ENCODE measurements at regions not wholly inside any gene's neighbourhood (a gene's known extent, or its start where the extent isn't known, plus 50 kb on each side); places are given as distances from the start of the nearest gene placed in this dataset.
"Not testable (repeated sequence)": the region's sequence is repeated elsewhere in the genome, so short reads cannot be mapped to it uniquely, and the experiment has no call there.

DNA sequence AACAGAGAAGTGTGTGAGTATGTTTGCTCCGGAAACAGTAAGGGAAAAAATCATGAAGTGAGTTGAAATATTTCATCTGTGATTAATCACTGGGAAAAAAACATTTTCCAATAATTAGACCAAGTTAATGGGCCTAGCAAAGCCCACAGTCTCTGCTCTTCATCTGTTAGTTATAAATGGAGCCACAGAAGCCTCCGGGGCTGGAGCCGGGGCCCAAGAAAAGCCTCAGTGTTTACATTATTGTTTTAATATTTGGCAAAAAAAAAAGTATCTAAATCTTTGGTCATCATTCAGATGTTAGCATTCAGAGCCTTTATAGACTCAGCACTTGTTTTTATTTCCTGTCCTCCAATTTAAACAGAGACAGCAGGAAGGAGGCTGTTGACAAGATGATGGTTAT lies 115.0 kb downstream of the UBE2U start:
- DNase-seq, result no peak

DNA sequence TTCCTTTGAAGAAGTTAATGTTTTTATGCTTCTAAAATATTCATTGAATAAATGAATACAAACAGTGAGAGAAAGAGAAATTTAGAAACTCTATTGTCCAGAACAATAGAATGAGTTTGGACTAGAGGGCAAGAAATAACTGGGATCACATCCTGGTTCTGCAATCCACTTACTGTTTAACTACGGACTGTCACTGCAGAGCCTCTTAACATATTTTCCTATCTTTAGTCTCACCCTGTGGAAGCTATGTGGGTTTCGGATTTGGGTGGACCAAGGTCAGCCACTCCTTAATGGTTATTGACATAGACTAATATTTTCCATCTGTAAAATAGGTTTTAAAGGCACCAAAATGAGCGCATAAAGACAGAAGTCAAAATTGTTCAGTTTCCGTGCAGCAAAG lies 116.6 kb downstream of the UBE2U start:
- no peak for DNase-seq

DNA sequence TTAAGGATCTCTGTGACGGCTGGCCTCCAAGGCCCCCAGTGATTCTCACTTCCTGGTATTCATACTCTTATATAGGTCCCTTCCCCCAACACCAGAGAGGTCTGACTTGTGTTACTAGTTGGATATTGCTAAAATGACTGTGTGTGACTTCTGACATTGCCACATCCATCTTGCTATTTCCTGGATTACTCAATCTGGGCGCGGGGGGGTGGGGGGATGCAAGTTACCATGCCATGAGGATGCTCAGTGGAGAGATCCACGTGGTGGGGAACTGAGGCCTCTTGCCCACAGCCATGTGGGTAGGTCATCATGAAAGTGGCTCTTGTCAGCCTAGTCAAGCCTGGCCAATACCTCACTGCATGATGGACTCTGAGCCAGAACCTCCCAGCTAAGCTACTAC lies 117.0 kb downstream of the UBE2U start:
- DNase-seq, result no peak

DNA sequence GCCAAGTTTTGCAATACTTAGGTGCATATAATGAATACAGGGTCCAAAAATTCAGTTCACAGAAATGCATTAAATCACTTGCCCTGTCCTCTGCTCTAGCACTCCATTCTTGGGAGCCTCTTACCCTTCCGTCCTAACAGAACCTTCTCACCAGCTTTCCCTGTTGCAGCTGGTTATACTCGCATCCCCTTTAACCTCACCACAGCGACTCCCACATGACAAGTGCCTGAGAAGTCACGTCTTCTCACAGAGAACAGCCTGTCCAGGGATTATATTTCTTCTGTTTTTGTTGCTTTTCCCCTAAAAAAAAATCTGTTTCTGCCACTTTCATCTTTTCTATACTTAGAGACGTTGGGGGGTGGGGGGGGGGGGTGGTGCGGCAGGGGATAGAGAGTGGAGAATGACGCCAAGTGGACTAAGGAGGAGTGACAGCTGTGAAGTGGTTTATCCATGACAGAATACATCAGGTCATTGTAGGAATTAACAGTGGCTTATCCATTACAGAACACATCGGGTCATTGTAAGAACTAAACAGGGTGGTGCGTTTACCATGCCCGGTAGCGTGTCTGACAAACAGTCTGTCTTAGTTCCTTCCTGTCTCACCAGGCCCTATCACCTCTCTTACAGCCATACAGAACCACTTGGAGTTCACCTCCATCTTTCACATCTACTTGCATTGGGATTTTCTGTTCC lies 117.6 kb downstream of the UBE2U start:
- DNase-seq, result no peak

DNA sequence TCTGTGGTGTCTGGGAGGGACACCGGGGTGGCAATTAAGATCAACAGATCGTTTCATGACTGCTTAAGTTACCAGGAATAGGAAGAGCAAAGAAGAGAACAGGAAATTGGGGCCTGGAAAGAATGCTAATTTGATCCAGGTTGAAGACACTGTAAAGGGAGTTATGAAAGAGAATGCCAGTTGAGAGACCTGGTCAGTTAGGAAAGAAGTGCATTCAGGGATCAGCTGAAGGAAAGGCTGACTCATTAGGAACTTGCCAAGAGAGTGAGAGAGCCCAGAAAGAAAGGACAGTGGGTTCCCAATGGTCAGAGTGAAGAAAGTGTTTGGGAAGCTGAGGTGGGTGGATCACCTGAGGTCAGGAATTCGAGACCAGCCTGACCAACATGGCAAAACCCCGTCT lies 119.6 kb downstream of the UBE2U start:
- DNase-seq, result no peak

DNA sequence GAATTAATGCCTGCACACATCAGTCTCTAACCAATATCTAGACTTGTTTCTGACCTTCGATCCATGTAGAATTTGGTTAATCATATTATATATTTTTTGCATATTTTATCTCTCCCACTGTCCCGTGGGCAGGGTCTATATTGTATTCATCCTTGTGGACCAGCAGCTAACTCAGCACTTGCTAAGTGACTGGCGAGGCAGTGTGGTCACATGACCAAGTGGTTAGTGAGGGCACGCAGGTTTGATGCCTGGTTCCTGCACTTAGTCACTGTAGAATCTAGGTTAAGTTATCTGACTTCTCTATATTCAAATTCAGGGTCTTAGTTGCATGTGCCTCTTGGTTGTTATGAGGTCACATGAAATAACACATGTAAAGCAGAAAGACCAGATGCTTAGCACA lies 120.5 kb downstream of the UBE2U start:
- no peak for DNase-seq

DNA sequence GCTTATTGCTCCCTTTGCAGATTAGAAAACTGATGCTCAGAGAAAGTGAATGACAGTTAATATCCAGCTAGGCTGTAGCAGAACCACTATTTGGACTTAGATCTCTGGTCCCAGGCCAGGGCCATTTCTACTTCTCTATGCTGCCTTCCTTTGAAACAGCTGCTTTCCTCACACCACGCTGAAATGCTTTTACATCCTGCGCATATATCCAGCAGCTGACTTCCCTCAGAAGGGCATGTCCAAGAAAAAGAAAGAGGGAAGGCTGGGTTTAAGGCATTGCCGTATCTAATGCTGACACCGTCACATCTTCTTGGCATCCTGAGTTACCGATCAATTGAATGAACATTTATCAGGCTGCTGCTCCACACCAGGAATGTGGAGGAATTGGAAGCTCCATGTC lies 122.4 kb downstream of the UBE2U start:
- no peak for DNase-seq

DNA sequence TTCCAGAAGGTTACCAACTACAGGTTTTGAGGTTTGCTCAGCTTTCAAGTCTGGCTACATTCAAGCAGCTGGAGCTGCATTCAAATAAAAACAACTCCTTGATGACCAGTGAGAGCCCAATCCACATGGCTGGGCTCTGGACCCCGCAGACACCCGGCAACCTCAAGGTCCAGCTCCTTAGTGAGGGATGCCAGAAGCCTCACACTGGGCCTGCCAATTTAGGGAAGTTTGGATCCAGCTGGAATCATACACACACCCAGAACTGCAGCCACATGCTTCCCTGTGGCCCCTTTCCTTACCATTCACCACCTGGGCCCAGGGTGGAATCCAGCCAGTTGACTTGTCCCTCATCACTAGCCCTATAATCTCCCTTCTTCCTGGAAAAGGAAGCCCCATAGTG lies 123.7 kb downstream of the UBE2U start:
- no peak for DNase-seq

DNA sequence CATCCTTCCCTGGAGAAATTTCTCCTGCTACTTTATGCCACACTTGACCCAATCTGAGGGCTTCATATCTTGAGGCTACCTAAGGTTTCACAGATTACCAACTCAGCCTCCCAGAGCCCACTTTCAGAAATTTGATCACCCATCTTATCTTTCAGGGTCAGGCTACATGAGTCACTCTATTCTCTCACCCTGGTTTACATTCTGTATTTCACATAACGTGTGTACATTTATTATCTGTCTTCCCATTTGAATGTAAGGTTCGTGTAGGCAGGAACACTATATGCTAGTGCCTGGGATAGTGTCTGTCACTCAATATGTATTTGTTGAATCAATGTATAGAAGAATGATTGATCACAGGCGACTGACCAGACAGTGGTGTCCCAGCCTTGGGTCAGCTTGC lies 124.8 kb downstream of the UBE2U start:
- DNase-seq, result no peak

DNA sequence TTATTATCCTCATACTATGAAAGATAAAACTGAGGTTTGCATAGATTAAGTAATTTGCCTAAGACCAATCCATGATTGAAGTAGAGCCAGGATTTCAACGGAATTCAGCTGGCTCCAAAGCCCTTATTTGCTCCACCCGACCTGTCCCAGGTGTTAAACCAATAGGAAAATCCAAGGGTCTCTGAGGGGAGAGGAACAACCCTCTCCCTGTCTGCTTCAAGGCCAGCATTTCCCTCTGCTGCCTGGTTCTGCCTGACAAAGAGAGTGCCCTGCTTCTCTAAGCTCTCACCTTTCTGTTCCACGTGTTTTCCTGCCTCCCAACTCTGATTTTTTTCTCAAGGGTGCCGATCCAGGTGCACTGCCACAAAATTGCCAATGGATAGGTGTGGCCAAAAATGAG lies 127.4 kb downstream of the UBE2U start:
- no peak for DNase-seq

DNA sequence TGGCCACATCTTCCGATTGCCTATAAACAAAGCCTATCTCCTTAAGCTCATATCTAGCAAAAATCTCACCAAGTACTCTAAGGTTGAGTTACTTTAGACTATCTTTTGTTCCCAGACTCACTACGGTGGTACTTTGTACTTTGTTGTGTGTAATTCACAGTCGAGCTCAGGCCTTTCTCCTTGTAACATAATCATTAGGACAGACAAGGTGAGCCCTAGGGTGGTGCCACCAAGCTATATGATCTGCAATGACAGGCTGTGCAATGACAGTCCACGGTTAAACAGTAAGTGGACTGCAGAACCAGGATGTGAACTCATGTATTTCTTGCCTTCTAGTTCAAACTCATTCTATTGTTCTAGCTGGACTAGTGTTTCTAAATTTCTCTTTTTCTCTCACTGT lies 132.2 kb downstream of the UBE2U start:
- DNase-seq, result no peak

DNA sequence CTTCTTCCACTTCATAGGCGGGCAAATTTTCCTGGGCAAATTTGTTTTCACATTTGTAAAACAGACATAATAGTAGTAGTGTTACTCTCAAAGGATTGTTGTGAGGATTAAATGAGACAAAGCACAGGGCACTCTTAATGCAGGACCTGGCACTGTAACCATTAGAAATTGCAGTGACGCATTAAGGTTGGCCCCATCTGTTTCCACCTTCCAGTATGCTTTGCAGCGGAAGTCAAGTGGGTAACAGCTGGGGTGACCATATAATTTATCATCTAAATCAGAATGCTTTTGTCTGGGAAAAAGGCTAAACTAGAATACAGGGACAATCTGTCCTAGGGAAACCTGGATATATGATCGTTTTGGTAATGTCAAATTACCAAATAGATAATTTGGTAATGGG lies 132.5 kb upstream of the CACHD1 start:
- DNase-seq, result no peak

DNA sequence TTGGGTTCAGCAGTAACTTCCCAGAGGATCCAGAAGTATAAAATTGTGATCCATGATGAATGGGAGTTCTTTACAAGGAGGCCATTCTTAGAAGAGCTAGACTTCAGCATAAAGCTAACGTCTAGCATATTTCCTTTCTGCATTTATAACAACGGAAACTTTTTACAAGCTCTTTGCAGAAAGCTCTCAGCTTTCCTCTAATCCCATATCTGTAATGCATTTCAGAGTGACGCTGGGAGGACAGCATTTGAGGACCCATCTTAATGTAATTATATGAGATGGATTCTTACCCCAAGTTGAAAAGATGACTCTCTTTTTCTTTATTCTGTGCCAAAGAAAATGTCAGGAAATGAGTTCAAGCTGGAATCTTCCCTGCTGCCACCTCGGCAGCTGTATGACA lies 132.0 kb upstream of the CACHD1 start:
- no peak for DNase-seq

DNA sequence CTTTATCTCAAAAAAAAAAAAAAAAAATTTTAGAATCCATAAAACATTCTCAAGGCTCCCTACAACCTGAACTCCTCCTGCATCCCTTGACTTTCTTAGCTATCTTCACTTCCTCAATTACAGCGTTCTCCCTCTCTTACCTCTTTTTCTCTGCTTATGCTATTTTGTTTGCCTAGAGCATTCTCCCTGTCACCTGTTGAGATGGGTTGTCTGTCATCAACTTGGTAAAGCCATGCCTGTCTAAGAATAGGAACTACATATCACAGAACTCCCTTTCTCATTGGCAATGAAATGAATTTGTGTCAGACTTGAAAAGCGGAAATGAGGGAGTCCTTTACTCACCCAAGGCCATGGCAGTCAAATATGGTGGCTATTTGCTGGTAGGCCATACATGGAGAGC lies 129.6 kb upstream of the CACHD1 start:
- no peak for DNase-seq

DNA sequence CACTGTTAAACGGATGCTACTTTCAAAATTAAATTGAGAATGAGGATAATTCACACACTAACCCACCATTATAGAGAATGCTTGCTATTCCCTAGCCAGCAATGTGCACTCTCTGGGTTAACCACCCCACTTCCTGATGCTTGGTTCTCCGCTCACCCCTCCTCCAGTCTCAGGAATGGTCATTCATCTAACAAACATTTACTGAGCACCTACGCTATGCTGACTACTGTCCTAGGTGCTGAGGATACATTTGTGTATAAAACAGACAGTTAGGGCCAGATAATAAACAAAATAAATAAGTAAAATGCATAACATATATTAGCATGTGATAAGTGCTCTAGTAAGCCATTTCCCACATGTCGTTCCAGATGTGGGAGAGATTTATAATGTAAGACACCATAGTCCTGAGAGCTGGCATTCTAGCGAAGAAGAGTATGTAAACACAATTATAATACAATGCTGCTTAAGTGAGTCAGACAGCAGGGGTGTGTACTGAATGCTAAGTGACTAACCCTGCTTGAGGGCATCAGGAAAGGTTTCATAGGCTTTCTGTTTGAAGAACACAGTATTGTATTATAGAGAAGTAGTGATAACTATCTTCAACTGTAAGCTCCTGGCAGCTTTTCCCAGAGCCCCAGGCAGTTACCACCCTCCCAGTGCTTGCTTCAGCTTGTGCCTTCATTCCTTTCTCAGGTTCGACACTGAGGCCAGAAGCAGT lies 126.7 kb upstream of the CACHD1 start:
- peak; percentile 84 for DNase-seq

DNA sequence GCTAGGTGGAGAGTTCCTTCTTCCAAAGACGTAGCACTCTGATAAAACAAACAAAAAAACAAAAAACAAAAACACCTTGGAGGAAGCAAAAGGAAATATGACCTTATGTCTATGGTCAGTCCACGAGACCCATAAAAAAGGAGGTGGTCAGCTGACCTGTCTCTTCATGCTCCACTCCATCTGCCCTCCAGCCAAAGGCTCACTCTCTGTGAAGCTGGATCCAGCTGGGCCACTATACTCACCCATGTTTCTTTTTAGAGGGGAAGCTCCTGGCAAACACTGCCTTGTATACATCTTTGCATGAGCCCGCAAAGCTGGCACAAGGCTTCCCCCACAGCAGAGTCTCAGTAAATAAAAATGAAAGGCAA lies 126.1 kb upstream of the CACHD1 start:
- no peak for DNase-seq

DNA sequence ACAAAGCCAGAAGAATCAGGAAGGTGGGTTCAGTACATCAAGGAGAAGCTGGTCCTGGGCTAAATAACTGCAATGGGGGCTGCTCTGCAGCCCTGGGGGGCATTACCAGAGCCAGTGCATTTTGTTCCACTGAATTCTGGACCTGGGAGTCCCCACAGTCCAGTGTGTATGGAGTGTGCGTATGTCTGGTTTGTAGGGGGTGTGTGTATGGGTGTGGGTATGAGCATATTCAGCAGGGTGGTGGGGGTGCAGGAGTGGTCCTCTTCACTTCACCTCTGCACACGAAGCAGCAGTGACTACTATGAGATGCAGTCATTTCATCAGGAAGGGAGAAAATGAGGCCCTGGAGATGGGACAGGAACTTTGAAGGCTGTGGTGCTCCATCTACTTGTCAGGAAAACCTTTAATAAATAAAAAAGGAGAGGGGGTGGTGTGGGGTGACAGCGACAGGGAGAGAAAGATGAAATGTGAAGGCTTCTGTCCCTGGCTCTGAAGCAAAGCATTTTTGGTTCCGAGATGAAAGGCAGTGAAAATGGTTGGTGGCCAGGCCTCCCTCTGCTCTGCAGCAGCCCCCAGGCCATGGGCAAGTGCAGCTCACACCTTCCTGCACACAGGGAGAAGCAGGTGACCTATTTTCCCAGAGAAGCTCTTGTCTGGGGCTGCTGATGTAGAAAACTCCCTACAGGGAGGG lies 121.5 kb upstream of the CACHD1 start:
- DNase-seq, result no peak

DNA sequence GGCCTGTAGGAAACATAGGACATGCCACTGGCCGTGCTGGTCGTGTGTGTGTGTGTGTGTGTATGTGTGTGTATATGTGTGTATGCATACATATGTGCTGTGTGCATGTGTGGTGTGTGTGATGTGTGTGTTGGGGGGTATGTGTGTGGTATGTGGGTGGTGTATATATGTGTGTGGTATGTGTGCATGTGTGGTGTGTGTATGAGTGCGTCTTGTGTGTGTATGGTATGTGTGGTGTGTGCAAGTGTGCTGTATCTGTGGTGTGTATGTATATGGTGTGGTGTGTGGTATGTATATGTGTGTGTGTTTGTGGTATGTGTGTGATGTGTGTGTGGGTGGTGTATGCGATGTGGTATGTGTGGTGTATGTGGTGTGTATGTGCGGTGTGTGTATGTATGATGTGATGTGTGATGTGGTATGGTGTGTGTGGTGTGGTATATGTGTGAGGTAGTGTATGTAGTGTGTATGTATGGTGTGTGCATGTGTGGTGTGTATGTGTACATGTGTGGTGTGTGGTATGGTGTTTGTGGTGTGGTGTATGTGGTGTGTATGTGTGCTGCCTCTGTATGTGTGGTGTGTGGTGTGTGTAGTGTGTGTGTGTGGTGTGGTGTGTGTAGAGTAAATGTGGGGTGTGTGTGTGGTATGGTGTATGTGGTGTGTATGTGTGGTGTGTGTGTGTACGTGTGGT lies 120.8 kb upstream of the CACHD1 start:
- DNase-seq, result no peak

DNA sequence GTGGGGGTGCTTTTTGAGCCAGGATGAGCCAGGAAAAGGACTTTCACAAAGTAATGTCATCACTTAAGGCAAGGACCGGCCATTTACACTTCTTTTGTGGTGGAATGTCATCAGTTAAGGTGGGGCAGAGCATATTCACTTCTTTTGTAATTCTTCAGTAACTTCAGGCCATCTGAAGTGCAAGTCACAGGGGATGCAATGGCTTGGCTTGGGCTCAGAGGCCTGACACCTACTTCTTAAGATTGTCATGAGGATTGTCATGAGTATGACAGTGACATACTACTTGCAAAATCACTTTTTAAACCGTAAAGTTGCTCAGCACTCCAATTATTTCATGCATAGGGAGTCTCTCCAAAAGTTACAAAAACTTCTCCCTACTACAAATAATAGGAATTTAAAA lies 114.4 kb upstream of the CACHD1 start:
- DNase-seq, result not testable (repeated sequence)

DNA sequence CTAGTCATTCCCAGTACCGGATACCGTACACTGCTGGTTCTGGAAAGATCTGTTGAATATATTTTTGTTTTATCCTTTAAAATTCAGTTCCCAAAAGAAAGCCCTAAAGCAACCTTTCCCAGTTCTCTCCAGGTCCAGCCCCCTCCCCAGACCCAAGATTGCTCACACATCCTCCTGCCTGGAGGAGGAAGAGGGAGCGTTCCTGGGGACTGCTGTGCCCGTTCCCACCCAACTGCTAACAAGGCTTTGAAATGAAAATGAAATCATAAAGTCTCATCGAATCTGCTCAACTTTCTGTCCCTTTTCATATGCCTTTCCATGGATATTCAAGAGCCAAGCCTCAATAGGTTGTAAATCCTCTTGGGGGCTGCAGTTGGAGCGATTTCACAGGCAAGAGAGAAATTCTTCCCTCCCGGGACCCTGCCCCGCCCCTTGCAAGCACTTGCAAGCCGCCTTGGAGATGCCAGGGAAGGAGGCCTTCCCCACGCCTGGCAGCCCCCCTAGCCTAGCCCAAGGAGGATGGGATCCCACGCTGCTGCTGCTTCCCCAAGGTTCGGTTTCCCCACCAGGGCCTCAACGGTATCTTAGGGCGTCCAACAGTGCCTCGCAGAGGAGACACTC lies 113.2 kb upstream of the CACHD1 start:
- no peak for DNase-seq

DNA sequence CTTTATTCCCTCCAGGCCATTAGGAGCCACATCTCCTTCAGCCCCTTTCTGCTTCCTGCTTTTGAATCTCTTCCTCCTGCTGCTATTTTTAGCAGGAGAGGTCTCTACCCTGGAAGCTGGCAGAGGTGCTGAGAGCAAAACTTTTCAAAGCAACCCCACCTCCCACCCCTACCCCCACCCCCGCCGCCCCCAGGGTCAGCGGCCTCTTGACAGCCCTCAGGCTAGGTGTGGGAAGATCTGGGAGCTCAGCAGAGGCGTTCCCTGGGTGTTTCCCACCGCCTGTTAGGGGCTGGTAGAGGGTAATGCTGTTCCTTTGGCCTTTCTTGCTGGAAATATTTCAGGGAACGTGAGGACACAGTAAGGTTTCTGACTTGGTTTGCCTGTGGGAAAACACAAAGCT lies 112.5 kb upstream of the CACHD1 start:
- no peak for DNase-seq

DNA sequence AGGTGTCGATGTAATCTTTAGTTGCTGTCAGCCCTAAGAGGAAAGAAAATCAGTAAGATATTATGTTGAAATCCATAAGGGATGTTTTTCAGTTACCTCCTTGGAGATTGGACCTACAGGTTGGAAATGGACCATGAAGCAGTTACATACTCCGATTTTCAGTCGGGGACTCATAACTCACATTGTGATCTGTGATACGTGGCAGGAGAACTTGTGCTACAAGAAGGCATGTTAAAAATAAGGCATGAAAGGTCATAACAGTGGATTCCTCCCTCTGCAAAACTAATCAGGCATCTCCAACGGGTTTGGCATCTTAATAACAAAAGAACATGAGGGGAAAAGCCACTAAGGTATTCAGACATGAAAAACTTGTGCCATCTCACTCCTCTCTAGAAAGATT lies 111.2 kb upstream of the CACHD1 start:
- DNase-seq, result no peak

DNA sequence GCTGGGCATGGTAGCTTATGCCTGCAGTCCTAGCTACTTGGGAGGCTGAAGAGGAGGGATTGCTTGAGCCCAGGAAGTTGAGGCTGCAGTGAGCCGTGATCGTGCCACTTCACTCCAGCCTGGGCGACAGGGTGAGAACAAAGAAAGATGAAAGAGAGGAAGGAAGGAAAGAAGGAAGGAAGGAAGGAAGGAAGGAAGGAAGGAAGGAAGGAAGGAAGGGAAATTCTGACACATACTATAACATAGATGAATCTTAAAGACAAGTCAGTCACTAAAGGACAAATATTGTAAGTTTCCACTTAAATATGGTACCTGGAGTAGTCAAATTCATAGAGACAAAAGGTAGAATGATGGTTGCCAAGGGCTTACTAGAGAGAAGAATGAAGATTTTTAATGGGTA lies 108.0 kb upstream of the CACHD1 start:
- DNase-seq, result no peak

Measured in T1000 (cell line).